ENCODE measurements at regions not wholly inside any gene's neighbourhood (a gene's known extent, or its start where the extent isn't known, plus 50 kb on each side); places are given as distances from the start of the nearest gene placed in this dataset.

GRCh38 chr2:186281726-186282125 is 204.3 kb upstream of the ZC3H15 start:
- no peak for TF ChIP-seq POLR2A (IDR thresholded peaks at IDR 0.05)
- TF ChIP-seq CTCF (IDR thresholded peaks at IDR 0.05): no peak
